ENCODE measurements at regions not wholly inside any gene's neighbourhood (a gene's known extent, or its start where the extent isn't known, plus 50 kb on each side); places are given as distances from the start of the nearest gene placed in this dataset.
"Not testable (repeated sequence)": the region's sequence is repeated elsewhere in the genome, so short reads cannot be mapped to it uniquely, and the experiment has no call there.

DNA sequence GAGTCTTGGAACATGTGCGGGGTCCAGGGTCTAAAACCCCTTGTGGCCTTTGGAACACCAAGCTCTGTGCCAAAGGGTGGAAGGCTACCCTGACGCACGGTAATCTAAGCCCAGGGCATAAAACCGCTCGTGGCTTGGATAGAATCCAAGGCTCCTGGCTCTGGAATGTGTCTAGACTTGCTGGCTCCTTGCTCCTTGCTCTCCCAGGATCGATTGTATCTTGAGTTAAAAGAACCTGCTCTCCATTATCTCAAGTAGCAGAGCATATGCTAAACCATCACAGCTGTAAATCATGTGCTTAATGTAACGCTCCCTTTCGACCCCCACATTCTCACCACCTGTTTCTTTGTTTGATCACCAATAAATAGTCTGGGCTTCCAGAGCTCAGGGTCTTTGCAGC, 50.3 kb downstream of the TLCD4 start:
- not testable (repeated sequence) for BruUV-seq (replicated peaks)
- H3K4me1 Mint-ChIP-seq (ENCODE audit: insufficient read depth, unreplicated experiment), result peaks cover 24% of the 10 kb centered on the region

DNA sequence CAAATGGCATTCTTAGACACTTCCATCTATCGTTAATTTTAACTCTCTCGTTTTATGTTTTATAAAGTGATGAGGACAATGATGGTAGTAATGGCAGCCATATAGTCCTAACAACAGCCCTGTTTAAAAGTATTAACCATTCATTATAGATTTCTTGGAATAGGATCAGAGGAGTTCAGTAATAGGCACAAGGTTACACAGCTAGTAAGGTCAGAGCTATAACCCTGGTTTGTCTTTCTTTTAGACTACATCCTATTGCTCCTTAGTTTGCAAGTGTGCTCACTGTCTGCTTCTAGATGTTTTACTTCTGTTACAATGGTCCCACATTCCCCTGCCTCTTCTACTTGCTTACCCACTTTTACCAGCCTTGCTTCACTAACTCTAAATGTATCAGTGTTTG, 50.9 kb downstream of the TLCD4 start:
- H3K27me3 Mint-ChIP-seq (ENCODE audit: insufficient read depth, unreplicated experiment), result no peaks in the 10 kb centered on the region
- peak overlapping the region; percentile 10 for H3K4me3 Mint-ChIP-seq (ENCODE audit: unreplicated experiment)
- no peaks in the 10 kb centered on the region for H3K36me3 Mint-ChIP-seq (ENCODE audit: insufficient read depth, unreplicated experiment)
- ChIA-PET POLR2A (interaction anchor here (0.9 to 1.4 kb wide), 3 partner anchors 12 to 66 kb away, joined by 5 read pairs; partner anchors contain the start of gene RWDD3), CTCF (interaction anchor here (0.6 to 0.7 kb wide), 4 partner anchors 27 to 189 kb away, joined by 3 to 6 read pairs (median 4); no protein-coding TSS in a partner anchor)
- no TSS peak for BruUV-seq (replicated peaks)
- no peak for DNase-seq (ENCODE audit: unreplicated experiment)
- TF ChIP-seq, protein P1, sequence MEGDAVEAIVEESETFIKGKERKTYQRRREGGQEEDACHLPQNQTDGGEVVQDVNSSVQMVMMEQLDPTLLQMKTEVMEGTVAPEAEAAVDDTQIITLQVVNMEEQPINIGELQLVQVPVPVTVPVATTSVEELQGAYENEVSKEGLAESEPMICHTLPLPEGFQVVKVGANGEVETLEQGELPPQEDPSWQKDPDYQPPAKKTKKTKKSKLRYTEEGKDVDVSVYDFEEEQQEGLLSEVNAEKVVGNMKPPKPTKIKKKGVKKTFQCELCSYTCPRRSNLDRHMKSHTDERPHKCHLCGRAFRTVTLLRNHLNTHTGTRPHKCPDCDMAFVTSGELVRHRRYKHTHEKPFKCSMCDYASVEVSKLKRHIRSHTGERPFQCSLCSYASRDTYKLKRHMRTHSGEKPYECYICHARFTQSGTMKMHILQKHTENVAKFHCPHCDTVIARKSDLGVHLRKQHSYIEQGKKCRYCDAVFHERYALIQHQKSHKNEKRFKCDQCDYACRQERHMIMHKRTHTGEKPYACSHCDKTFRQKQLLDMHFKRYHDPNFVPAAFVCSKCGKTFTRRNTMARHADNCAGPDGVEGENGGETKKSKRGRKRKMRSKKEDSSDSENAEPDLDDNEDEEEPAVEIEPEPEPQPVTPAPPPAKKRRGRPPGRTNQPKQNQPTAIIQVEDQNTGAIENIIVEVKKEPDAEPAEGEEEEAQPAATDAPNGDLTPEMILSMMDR (IDR thresholded peaks at IDR 0.05; ENCODE audit: unreplicated experiment), result no peak
- peaks cover 4% of the 10 kb centered on the region for H3K9me3 Mint-ChIP-seq (ENCODE audit: unreplicated experiment)
- peak overlapping the region; percentile 50 for H3K27ac Mint-ChIP-seq (ENCODE audit: low read depth, unreplicated experiment)
- intact Hi-C loops (cut with micrococcal nuclease), result no loop called here
- peaks cover 24% of the 10 kb centered on the region for H3K4me1 Mint-ChIP-seq (ENCODE audit: insufficient read depth, unreplicated experiment)

More for the DNA sequence above, 50.3 kb downstream of the TLCD4 start:
- H3K4me3 Mint-ChIP-seq (ENCODE audit: unreplicated experiment), result peak overlapping the region; percentile 10
- POLR2A ChIA-PET, result interaction anchor here (0.6 to 1.4 kb wide), 8 partner anchors 13 to 1123 kb away, joined by 3 to 6 read pairs (median 4); partner anchors contain the start of genes ALG14, RWDD3 and TLCD4
- CTCF ChIA-PET, result interaction anchor here (0.7 kb wide), 1 partner anchor 27 kb away, joined by 4 read pairs; no protein-coding TSS in a partner anchor
- H3K27me3 Mint-ChIP-seq (ENCODE audit: insufficient read depth, unreplicated experiment); intact Hi-C loops (cut with micrococcal nuclease); H3K36me3 Mint-ChIP-seq (ENCODE audit: insufficient read depth, unreplicated experiment); H3K9me3 Mint-ChIP-seq (ENCODE audit: unreplicated experiment): not testable (repeated sequence)
- peak; percentile 83 for DNase-seq (ENCODE audit: unreplicated experiment)
- peak overlapping the region; percentile 50 for H3K27ac Mint-ChIP-seq (ENCODE audit: low read depth, unreplicated experiment)

DNA sequence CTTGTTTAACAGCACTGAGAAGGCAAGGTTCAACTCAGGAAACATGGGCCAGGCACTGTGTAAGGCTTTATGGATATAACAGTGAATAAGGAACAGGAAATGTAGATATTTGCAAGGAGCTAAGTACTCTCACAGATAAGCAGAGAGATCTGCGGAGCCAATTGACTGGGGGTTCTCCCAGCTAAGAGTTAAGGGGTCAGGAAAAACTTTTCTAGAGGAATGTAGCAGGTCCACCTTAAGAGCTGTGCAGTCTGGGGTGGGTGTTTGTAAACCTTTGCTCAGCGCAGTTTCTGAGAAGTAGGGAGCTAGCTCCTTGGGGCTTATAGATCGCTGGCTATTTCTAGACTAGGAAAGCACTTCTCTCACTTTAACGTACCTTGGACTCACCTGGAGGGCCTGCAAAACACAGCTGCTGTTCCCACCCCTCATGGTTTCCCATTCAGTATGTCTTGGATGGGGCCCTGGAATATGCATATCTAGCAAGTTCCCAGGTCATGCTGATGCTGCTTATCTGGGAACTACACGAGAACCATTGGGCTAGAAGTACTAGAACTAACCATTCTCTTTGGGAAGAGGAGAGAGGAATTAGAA, 51.7 kb downstream of the TLCD4 start:
- H3K4me3 Mint-ChIP-seq (ENCODE audit: unreplicated experiment), result no peak overlapping the region

DNA sequence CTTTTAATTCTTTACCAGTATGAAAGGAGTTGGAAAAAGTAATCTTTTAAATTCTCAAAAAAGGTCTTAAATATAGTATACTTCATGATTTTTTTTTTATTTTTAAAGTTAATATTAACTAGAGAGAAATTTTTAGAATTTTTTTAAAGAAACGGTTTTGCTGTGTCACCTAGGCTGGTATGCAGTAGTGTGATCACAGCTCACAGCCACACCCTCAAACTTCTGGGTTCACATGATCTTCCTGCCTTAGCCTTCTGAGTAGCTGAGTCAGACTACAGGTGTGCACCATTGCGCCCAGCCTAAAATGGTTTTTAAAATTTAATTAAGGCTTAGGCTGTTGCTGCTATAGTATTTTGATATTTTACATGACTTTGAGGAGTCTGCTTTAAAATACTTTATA, 52.4 kb downstream of the TLCD4 start:
- no peaks in the 10 kb centered on the region for H3K9me3 Mint-ChIP-seq (ENCODE audit: unreplicated experiment)
- H3K27ac Mint-ChIP-seq (ENCODE audit: low read depth, unreplicated experiment), result peak overlapping the region; percentile 49
- no TSS peak for BruUV-seq (replicated peaks)
- POLR2A ChIA-PET, result interaction anchor here (0.5 to 1.5 kb wide), 3 partner anchors 52 to 107 kb away, joined by 3 to 7 read pairs (median 3); partner anchors contain the start of genes ALG14 and TLCD4
- H3K4me1 Mint-ChIP-seq (ENCODE audit: insufficient read depth, unreplicated experiment), result peaks cover 24% of the 10 kb centered on the region
- H3K36me3 Mint-ChIP-seq (ENCODE audit: insufficient read depth, unreplicated experiment), result no peaks in the 10 kb centered on the region
- DNase-seq (ENCODE audit: unreplicated experiment), result peak; percentile 71
- TF ChIP-seq, protein P1 (IDR thresholded peaks at IDR 0.05; ENCODE audit: unreplicated experiment), result no peak
- no peaks in the 10 kb centered on the region for H3K27me3 Mint-ChIP-seq (ENCODE audit: insufficient read depth, unreplicated experiment)
- CTCF ChIA-PET, result interaction anchor here (0.6 to 0.7 kb wide), 2 partner anchors 47 to 64 kb away, joined by 3 to 4 read pairs; partner anchors contain the start of gene RWDD3
- H3K4me3 Mint-ChIP-seq (ENCODE audit: unreplicated experiment), result no peak overlapping the region
- intact Hi-C loops (cut with micrococcal nuclease), result no loop called here

More for the DNA sequence above, 51.7 kb downstream of the TLCD4 start:
- Mint-ChIP-seq H3K4me1 (ENCODE audit: insufficient read depth, unreplicated experiment) (peaks cover 24% of the 10 kb centered on the region), H3K27me3 (ENCODE audit: insufficient read depth, unreplicated experiment) (no peaks in the 10 kb centered on the region), H3K36me3 (ENCODE audit: insufficient read depth, unreplicated experiment) (no peaks in the 10 kb centered on the region), H3K9me3 (ENCODE audit: unreplicated experiment) (no peaks in the 10 kb centered on the region), H3K27ac (ENCODE audit: low read depth, unreplicated experiment) (no peak overlapping the region)
- intact Hi-C loops (cut with micrococcal nuclease), result no loop called here
- TF ChIP-seq, protein P1 (IDR thresholded peaks at IDR 0.05; ENCODE audit: unreplicated experiment), result no peak
- POLR2A ChIA-PET, result interaction anchor here (0.5 to 1.5 kb wide), 3 partner anchors 52 to 107 kb away, joined by 3 to 7 read pairs (median 3); partner anchors contain the start of genes ALG14 and TLCD4
- CTCF ChIA-PET, result interaction anchor here (0.5 to 0.7 kb wide), 4 partner anchors 54 to 188 kb away, joined by 3 to 4 read pairs (median 4); partner anchors contain the start of gene RWDD3
- DNase-seq (ENCODE audit: unreplicated experiment), result no peak
- no TSS peak for BruUV-seq (replicated peaks)

All from MCF 10A (cell line).